BE2C (cell line): ENCODE measurements at regions not wholly inside any gene's neighbourhood (a gene's known extent, or its start where the extent isn't known, plus 50 kb on each side); places are given as distances from the start of the nearest gene placed in this dataset.

Experiments used
- DNase-seq: peaks from one replicate; pipeline ENCODE4 v3.0.0-alpha.2; 2020
- H3K27me3 ChIP-seq: fragments of 250-450 bp; sonication (Bioruptor Pico); 2 replicates; pipeline ENCODE4 v1.5.1; 2020; ENCODE audit warnings: mild to moderate bottlenecking
- H3K36me3 ChIP-seq: fragments of 250-450 bp; sonication (Bioruptor Pico); 2 replicates; pipeline ENCODE4 v1.5.1; 2020; ENCODE audit warnings: mild to moderate bottlenecking
- H3K4me1 ChIP-seq: fragments of 250-450 bp; sonication (Bioruptor Pico); 2 replicates; pipeline ENCODE4 v1.5.1; 2020
- H3K4me3 ChIP-seq: 2 replicates; pipeline ENCODE4 v1.5.1; 2011; ENCODE audit warnings: low read depth, low read length
- H3K9me3 ChIP-seq: fragments of 250-450 bp; sonication (Bioruptor Pico); 2 replicates; pipeline ENCODE4 v1.5.1; 2020
- CTCF ChIP-seq: IDR thresholded peaks from 2 replicates; pipeline ENCODE4 v1.5.1; 2012; ENCODE audit warnings: mild to moderate bottlenecking, low read depth, low read length

GRCh38 chr4:103364083-103364482, 165.9 kb upstream of the CENPE start:
- no peaks in the 10 kb centered on the region for H3K4me1 ChIP-seq
- H3K27me3 ChIP-seq, result no peaks in the 10 kb centered on the region; the same call in 1 of the 2 replicates
- no peaks in the 10 kb centered on the region for H3K36me3 ChIP-seq
- no peak for TF ChIP-seq CTCF
- no peak for DNase-seq
- H3K9me3 ChIP-seq, result no peaks in the 10 kb centered on the region
- no peak overlapping the region for H3K4me3 ChIP-seq

- Histone ChIP-seq H3K9me3 (no peaks in the 10 kb centered on the region), H3K4me3 (no peak overlapping the region), H3K36me3 (no peaks in the 10 kb centered on the region), H3K4me1 (no peaks in the 10 kb centered on the region), H3K27me3 (no peaks in the 10 kb centered on the region; the same call in 1 of the 2 replicates)
- no peak for DNase-seq
- TF ChIP-seq CTCF, result no peak
Measured at GRCh38 chr4:103361926-103362325, 163.8 kb upstream of the CENPE start.

GRCh38 chr4:103359900-103360299, 161.8 kb upstream of the CENPE start:
- H3K36me3 ChIP-seq, result no peaks in the 10 kb centered on the region
- H3K4me3 ChIP-seq, result no peak overlapping the region
- no peaks in the 10 kb centered on the region for H3K4me1 ChIP-seq
- no peak for DNase-seq
- H3K27me3 ChIP-seq, result no peaks in the 10 kb centered on the region; the same call in 1 of the 2 replicates
- no peak for TF ChIP-seq CTCF
- H3K9me3 ChIP-seq, result no peaks in the 10 kb centered on the region

- no peaks in the 10 kb centered on the region for H3K9me3 ChIP-seq
- no peak for TF ChIP-seq CTCF
- no peaks in the 10 kb centered on the region for H3K27me3 ChIP-seq
- H3K4me3 ChIP-seq, result no peak overlapping the region
- H3K36me3 ChIP-seq, result no peaks in the 10 kb centered on the region
- no peak for DNase-seq
- no peaks in the 10 kb centered on the region for H3K4me1 ChIP-seq
Measured at GRCh38 chr4:103354006-103354405, 155.9 kb upstream of the CENPE start.

- Histone ChIP-seq H3K4me1 (no peaks in the 10 kb centered on the region), H3K27me3 (no peaks in the 10 kb centered on the region), H3K4me3 (no peak overlapping the region), H3K9me3 (no peaks in the 10 kb centered on the region), H3K36me3 (no peaks in the 10 kb centered on the region)
- DNase-seq, result no peak
- TF ChIP-seq CTCF, result no peak
Measured at GRCh38 chr4:103329642-103330041, 131.5 kb upstream of the CENPE start.

GRCh38 chr4:103324811-103325210, 126.7 kb upstream of the CENPE start:
- H3K4me1 ChIP-seq, result no peaks in the 10 kb centered on the region
- no peaks in the 10 kb centered on the region for H3K27me3 ChIP-seq
- H3K4me3 ChIP-seq, result no peak overlapping the region
- DNase-seq, result no peak
- H3K9me3 ChIP-seq, result no peaks in the 10 kb centered on the region
- no peak for TF ChIP-seq CTCF
- no peaks in the 10 kb centered on the region for H3K36me3 ChIP-seq
